22Rv1 (cell line): ENCODE measurements at regions not wholly inside any gene's neighbourhood (a gene's known extent, or its start where the extent isn't known, plus 50 kb on each side); places are given as distances from the start of the nearest gene placed in this dataset.

Source experiments
- ZFX ChIP-seq: fragments of 450-650 bp; IDR thresholded peaks from 2 replicates; pipeline ENCODE4 v1.6.1; 2017; ENCODE audit warnings: antibody characterized with exemption, borderline replicate concordance
- TF ChIP-seq, protein P1 (sequence below): fragments of 450-650 bp; IDR thresholded peaks from 2 replicates; pipeline ENCODE4 v1.5.1; 2017; ENCODE audit warnings: mild to moderate bottlenecking

- TF ChIP-seq, protein P1, sequence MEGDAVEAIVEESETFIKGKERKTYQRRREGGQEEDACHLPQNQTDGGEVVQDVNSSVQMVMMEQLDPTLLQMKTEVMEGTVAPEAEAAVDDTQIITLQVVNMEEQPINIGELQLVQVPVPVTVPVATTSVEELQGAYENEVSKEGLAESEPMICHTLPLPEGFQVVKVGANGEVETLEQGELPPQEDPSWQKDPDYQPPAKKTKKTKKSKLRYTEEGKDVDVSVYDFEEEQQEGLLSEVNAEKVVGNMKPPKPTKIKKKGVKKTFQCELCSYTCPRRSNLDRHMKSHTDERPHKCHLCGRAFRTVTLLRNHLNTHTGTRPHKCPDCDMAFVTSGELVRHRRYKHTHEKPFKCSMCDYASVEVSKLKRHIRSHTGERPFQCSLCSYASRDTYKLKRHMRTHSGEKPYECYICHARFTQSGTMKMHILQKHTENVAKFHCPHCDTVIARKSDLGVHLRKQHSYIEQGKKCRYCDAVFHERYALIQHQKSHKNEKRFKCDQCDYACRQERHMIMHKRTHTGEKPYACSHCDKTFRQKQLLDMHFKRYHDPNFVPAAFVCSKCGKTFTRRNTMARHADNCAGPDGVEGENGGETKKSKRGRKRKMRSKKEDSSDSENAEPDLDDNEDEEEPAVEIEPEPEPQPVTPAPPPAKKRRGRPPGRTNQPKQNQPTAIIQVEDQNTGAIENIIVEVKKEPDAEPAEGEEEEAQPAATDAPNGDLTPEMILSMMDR, result no peak
- TF ChIP-seq ZFX, result no peak
Measured at GRCh38 chr2:59570818-59571217, 982.6 kb downstream of the BCL11A start.
